Motor neuron (in vitro differentiated cells): ENCODE measurements at regions not wholly inside any gene's neighbourhood (a gene's known extent, or its start where the extent isn't known, plus 50 kb on each side); places are given as distances from the start of the nearest gene placed in this dataset.
A peak's percentile ranks its signal among the peaks of the same experiment; 100 is the strongest.
"Not testable (repeated sequence)": the region's sequence is repeated elsewhere in the genome, so short reads cannot be mapped to it uniquely, and the experiment has no call there.

Source experiments
- ATAC-seq, 8 experiments: fragments of 200-7000 bp; cut with Tn5 transposase; replicated peaks in 6 of 8; 2 replicates each; pipeline ENCODE4 v1.8.0; 2021; ENCODE audit warnings: mild to moderate bottlenecking in 8 of 8, moderate library complexity in 8 of 8
- H3K27ac ChIP-seq, 2 donors: fragments of 250-450 bp; sonication (Bioruptor Pico); 2 replicates each; pipeline ENCODE4 v1.9.0; 2021; ENCODE audit warnings: antibody characterized with exemption in 2 of 2, mild to moderate bottlenecking in 2 of 2, moderate library complexity in 1 of 2
- H3K4me1 ChIP-seq, 2 donors: fragments of 250-450 bp; sonication (Bioruptor Pico); replicated peaks in 1 of 2; 2 replicates each; pipeline ENCODE4 v1.6.1; 2021; ENCODE audit warnings: antibody characterized with exemption in 2 of 2, mild to moderate bottlenecking in 2 of 2, moderate library complexity in 1 of 2
- H3K4me3 ChIP-seq, 5 donors: fragments of 250-450 bp; sonication (Bioruptor Pico); 2 replicates each; pipeline ENCODE4 v1.9.0; 2021; ENCODE audit warnings: antibody characterized with exemption in 5 of 5, mild to moderate bottlenecking in 5 of 5, moderate library complexity in 4 of 5
- WGBS, 10 experiments: fragments of 450-650 bp; shearing (Covaris generic); methylation state at CpG; one replicate each; pipeline ENCODE4 v1.0.0; 2022; 5-methylcytosine and 5-hydroxymethylcytosine counted together
- in situ Hi-C, 9 experiments: fragments of 400-800 bp; cut with MboI; loops; one replicate each; pipeline ENCODE4 v1.15.0; 2021; ENCODE audit warnings: low sequenced_read_pairs in 9 of 9, low pct_unique_long_range_greater_than_20kb in 2 of 9; ENCODE audit not compliant: unreplicated experiment in 9 of 9

GRCh38 chr12:4147031-4147481, 126.5 kb upstream of the CCND2 start:
- in situ Hi-C loops, result no loop called here
- 21 to 100% (median 64%) methylated on average over 1 to 6 of the region's 7 CpGs; no CpG with 5 or more reads in 3 of the 10 experiments for WGBS, 10 experiments

GRCh38 chr12:4145990-4146859, 127.3 kb upstream of the CCND2 start:
- no peak overlapping the region for H3K27ac ChIP-seq
- ATAC-seq, result no peak
- 0 to 91% (median 79%) methylated on average over 1 to 10 of the region's 15 CpGs; no CpG with 5 or more reads in 1 of the 10 experiments for WGBS, 10 experiments
- peaks cover 0 to 2% of the 10 kb centered on the region in 2 donors for H3K4me1 ChIP-seq
- in situ Hi-C loops, result no loop called here
- H3K4me3 ChIP-seq, result no peak overlapping the region

More at GRCh38 chr12:4147031-4147481, 126.5 kb upstream of the CCND2 start:
- H3K4me3 ChIP-seq, result no peak overlapping the region
- no peak for ATAC-seq
- H3K4me1 ChIP-seq, result no peaks in the 10 kb centered on the region
- H3K27ac ChIP-seq, result no peak overlapping the region

GRCh38 chr12:4144676-4145075, 128.9 kb upstream of the CCND2 start:
- 0 to 100% (median 78%) methylated on average over 1 to 2 of the region's 2 CpGs; no CpG with 5 or more reads in 4 of the 10 experiments for WGBS, 10 experiments
- Histone ChIP-seq H3K4me1 (peaks cover 0 to 10% of the 10 kb centered on the region in 2 donors), H3K27ac (no peak overlapping the region), H3K4me3 (no peak overlapping the region)
- in situ Hi-C loops, result no loop called here
- peak in 1 of 8 experiments; percentile 82 for ATAC-seq

GRCh38 chr12:4143896-4144295, 129.7 kb upstream of the CCND2 start:
- no peak overlapping the region for H3K4me3 ChIP-seq
- in situ Hi-C loops, result no loop called here
- peaks cover 0 to 10% of the 10 kb centered on the region in 2 donors for H3K4me1 ChIP-seq
- H3K27ac ChIP-seq, result no peak overlapping the region
- ATAC-seq, result no peak
- WGBS, 10 experiments, result 40 to 93% (median 64%) methylated on average over 1 to 6 of the region's 6 CpGs; no CpG with 5 or more reads in 1 of the 10 experiments

- in situ Hi-C loops, result no loop called here
- Histone ChIP-seq H3K4me1 (peaks cover 7 to 17% of the 10 kb centered on the region in 2 donors), H3K4me3 (no peak overlapping the region), H3K27ac (no peak overlapping the region)
- WGBS, 10 experiments, result 0 to 100% (median 60%) methylated on average over 1 to 3 of the region's 6 CpGs; no CpG with 5 or more reads in 1 of the 10 experiments
- peak; percentile 53 to 82 (median 66) for ATAC-seq
These were observed 132.0 kb upstream of the CCND2 start for GRCh38 chr12:4141348-4142270.

GRCh38 chr12:4140581-4141301, 132.8 kb upstream of the CCND2 start:
- in situ Hi-C loops, result no loop called here
- no peak for ATAC-seq
- 39 to 60% (median 58%) methylated on average over 1 to 4 of the region's 8 CpGs; no CpG with 5 or more reads in 7 of the 10 experiments for WGBS, 10 experiments
- Histone ChIP-seq H3K4me1 (peaks cover 15 to 25% of the 10 kb centered on the region in 2 donors), H3K4me3 (no peak overlapping the region), H3K27ac (no peak overlapping the region)

- Histone ChIP-seq H3K27ac (no peak overlapping the region), H3K4me1 (peaks cover 21 to 39% of the 10 kb centered on the region in 2 donors), H3K4me3 (no peak overlapping the region)
- 20 to 70% (median 59%) methylated on average over 1 to 2 of the region's 3 CpGs; no CpG with 5 or more reads in 6 of the 10 experiments for WGBS, 10 experiments
- no peak for ATAC-seq
- in situ Hi-C loops, result no loop called here
These were observed 134.4 kb upstream of the CCND2 start for GRCh38 chr12:4139191-4139590.

- H3K27ac ChIP-seq, in situ Hi-C loops, H3K4me3 ChIP-seq, ATAC-seq: not testable (repeated sequence)
- H3K4me1 ChIP-seq, result peaks cover 24 to 46% of the 10 kb centered on the region in 2 donors
- WGBS, 10 experiments, result 40% methylated on average over 1 of the region's 3 CpGs; no CpG with 5 or more reads in 9 of the 10 experiments
These were observed 135.0 kb upstream of the CCND2 start for GRCh38 chr12:4138532-4138931.

GRCh38 chr12:4138051-4138450, 135.5 kb upstream of the CCND2 start:
- Histone ChIP-seq H3K4me1 (peaks cover 24 to 47% of the 10 kb centered on the region in 2 donors), H3K4me3 (no peak overlapping the region), H3K27ac (no peak overlapping the region)
- in situ Hi-C loops, result no loop called here
- ATAC-seq, result no peak
- 56 to 100% (median 75%) methylated on average over 1 to 2 of the region's 2 CpGs; no CpG with 5 or more reads in 1 of the 10 experiments for WGBS, 10 experiments

GRCh38 chr12:4137441-4137840, 136.1 kb upstream of the CCND2 start:
- peaks cover 24 to 47% of the 10 kb centered on the region in 2 donors for H3K4me1 ChIP-seq
- WGBS, 10 experiments, result 38 to 100% (median 59%) methylated on average over 1 to 5 of the region's 5 CpGs; no CpG with 5 or more reads in 3 of the 10 experiments
- in situ Hi-C loops, result no loop called here
- H3K4me3 ChIP-seq, result no peak overlapping the region
- ATAC-seq, result no peak
- H3K27ac ChIP-seq, result no peak overlapping the region

- Histone ChIP-seq H3K4me1 (peaks cover 24 to 47% of the 10 kb centered on the region in 2 donors), H3K4me3 (no peak overlapping the region), H3K27ac (no peak overlapping the region)
- ATAC-seq, result no peak
- in situ Hi-C loops, result no loop called here
- 4 to 63% (median 25%) methylated on average over 1 to 5 of the region's 5 CpGs; no CpG with 5 or more reads in 3 of the 10 experiments for WGBS, 10 experiments
These were observed 136.5 kb upstream of the CCND2 start for GRCh38 chr12:4137015-4137414.

GRCh38 chr12:4135919-4136605, 137.5 kb upstream of the CCND2 start:
- no peak overlapping the region for H3K4me3 ChIP-seq
- H3K4me1 ChIP-seq, result peaks cover 24 to 43% of the 10 kb centered on the region in 2 donors
- in situ Hi-C loops, result no loop called here
- peak in 7 of 8 experiments; percentile 36 to 89 (median 83) for ATAC-seq
- 0 to 43% (median 11%) methylated on average over 1 to 7 of the region's 12 CpGs; no CpG with 5 or more reads in 4 of the 10 experiments for WGBS, 10 experiments
- peak overlapping the region in 1 of 2 donors; percentile 14 for H3K27ac ChIP-seq
